ENCODE measurements at regions not wholly inside any gene's neighbourhood (a gene's known extent, or its start where the extent isn't known, plus 50 kb on each side); places are given as distances from the start of the nearest gene placed in this dataset.

DNA sequence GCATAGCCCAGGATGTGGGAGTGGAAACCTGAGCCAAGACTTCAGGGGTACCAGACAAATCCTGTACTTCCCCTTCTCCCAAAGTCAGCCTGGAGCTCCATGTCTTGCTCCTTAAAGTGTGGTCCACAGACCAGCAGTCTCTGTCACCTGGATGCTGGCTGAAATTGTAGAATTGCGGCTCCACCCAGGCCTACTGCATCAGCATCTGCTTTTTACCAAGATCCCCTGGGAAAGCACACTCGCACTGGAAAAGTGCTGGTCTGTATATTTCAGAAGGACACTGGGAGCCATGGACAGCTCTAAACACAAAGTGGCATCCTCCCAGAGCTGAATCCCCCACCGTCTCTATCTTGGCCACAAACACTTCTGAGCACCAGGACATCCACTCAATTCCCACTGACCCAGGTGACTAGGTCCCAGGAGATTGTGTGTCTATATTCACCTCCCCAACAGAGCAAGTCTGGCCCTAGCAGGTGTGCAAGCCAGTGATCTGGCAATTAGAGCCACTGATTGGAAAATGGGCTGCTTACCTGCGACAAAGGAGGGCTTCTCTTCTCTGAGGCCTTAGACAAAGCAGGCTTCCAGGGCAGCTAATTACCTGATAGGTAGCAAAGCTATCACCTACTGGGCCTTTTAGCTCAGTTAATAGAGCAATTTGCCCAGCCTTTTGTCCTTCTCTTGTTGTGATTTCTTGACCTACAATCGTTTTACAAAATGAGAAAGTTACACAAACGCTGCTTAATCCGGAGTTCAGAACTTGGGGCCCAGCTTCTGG is 443.3 kb downstream of the MN1 start:
- TF ChIP-seq, protein P1, sequence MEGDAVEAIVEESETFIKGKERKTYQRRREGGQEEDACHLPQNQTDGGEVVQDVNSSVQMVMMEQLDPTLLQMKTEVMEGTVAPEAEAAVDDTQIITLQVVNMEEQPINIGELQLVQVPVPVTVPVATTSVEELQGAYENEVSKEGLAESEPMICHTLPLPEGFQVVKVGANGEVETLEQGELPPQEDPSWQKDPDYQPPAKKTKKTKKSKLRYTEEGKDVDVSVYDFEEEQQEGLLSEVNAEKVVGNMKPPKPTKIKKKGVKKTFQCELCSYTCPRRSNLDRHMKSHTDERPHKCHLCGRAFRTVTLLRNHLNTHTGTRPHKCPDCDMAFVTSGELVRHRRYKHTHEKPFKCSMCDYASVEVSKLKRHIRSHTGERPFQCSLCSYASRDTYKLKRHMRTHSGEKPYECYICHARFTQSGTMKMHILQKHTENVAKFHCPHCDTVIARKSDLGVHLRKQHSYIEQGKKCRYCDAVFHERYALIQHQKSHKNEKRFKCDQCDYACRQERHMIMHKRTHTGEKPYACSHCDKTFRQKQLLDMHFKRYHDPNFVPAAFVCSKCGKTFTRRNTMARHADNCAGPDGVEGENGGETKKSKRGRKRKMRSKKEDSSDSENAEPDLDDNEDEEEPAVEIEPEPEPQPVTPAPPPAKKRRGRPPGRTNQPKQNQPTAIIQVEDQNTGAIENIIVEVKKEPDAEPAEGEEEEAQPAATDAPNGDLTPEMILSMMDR (IDR thresholded peaks at IDR 0.05; ENCODE audit: low read depth, low read length): no peak
- TF ChIP-seq POLR2A (IDR thresholded peaks at IDR 0.05; ENCODE audit: extremely low read depth, insufficient read length) (no peak), MYC (IDR thresholded peaks at IDR 0.05; ENCODE audit: low read depth, low read length) (no peak)

All from NB4 (cell line).